Testis (tissue), 2 donors: ENCODE measurements at regions not wholly inside any gene's neighbourhood (a gene's known extent, or its start where the extent isn't known, plus 50 kb on each side); places are given as distances from the start of the nearest gene placed in this dataset.

Experiments used
- DNase-seq: peaks from one replicate; pipeline ENCODE4 v3.0.0-alpha.2; 2019
- H3K27ac ChIP-seq, 2 donors: fragments of 200-600 bp; sonication (generic); one replicate each; pipeline ENCODE4 v1.5.1; 2019
- H3K27me3 ChIP-seq: fragments of 200-600 bp; sonication (generic); one replicate; pipeline ENCODE4 v1.5.1; 2019
- H3K36me3 ChIP-seq: fragments of 200-600 bp; sonication (generic); one replicate; pipeline ENCODE4 v1.5.1; 2017; ENCODE audit warnings: low read depth; ENCODE audit errors: missing control alignments
- H3K4me1 ChIP-seq: fragments of 200-600 bp; sonication (generic); one replicate; pipeline ENCODE4 v1.5.1; 2019
- H3K4me3 ChIP-seq, 2 donors: fragments of 200-600 bp; sonication (generic); one replicate each; pipeline ENCODE4 v1.5.1; 2017 to 2019
- H3K9me3 ChIP-seq: fragments of 200-600 bp; sonication (generic); one replicate; pipeline ENCODE4 v1.5.1; 2017
- CTCF ChIP-seq, 3 experiments: fragments of 450-650 bp in 2 of 3; fragments of 200-600 bp in 1 of 3; sonication (generic) in 1 of 3; IDR thresholded peaks; one replicate each; pipeline ENCODE4 v1.5.1; 2016 to 2019; ENCODE audit warnings: antibody characterized with exemption in 3 of 3, mild to moderate bottlenecking in 2 of 3, moderate library complexity in 1 of 3
- POLR2A ChIP-seq: fragments of 450-650 bp; IDR thresholded peaks from one replicate; pipeline ENCODE4 v1.6.1; 2017; ENCODE audit warnings: antibody characterized with exemption, mild to moderate bottlenecking, moderate library complexity
- WGBS, 2 donors: methylation state at CpG; one replicate each; pipeline ENCODE4 v1.1.5; 2018; 5-methylcytosine and 5-hydroxymethylcytosine counted together
- intact Hi-C: fragments of 100-400 bp; cut with DNase I; formaldehyde crosslinking; loops from one replicate; pipeline ENCODE4 v1.15.1; 2023; ENCODE audit warnings: low total_unique reads

DNA sequence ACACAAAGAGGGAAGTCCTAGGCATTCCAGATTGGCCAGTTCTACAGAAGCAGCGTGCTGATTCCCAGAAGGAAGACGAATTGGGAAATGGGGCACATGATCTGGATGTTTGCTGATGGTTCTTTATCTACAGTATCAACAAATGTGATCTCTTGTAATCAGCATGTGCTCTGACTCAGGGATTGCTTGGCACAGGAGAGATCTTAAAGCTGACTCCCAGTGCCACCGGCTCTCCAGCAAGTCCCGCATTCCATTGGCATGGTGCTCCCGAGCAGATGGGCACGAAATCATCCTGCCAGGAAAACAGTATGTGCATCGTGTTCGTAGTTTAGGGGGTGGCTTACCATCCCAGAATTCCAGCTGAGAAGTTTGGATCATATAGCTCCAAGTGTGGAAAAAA, 259.9 kb upstream of the NR2F2 start:
- H3K4me1 ChIP-seq, result no peaks in the 10 kb centered on the region
- TF ChIP-seq POLR2A (no peak), CTCF (IDR thresholded peaks at IDR 0.05) (no peak)
- intact Hi-C loops, result no loop called here
- no peak for DNase-seq
- 92 to 93% methylated on average over 8 of the region's 8 CpGs for WGBS, 2 donors
- H3K9me3 ChIP-seq, result no peaks in the 10 kb centered on the region
- no peaks in the 10 kb centered on the region for H3K36me3 ChIP-seq
- no peaks in the 10 kb centered on the region for H3K27me3 ChIP-seq
- no peak overlapping the region for H3K4me3 ChIP-seq
- H3K27ac ChIP-seq, result no peak overlapping the region

DNA sequence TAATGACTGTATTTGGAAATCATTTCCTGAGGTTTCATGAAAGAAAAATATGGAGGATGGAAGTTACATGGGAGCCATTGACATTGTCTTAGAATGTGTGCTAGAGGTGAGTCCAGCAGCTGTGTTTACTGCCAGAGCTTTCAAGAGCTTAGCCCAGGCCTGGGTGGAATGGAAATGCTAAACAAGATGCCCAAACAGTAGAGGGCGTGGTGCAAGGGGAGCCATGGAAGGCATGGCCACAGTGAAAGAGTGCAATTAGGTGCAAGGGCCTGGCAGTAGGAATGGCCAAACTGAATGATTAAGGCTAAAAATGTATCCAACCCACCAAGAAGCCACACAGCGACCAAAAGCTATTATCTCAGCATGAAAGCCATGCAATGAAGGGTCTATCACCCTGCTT, 257.7 kb upstream of the NR2F2 start:
- Histone ChIP-seq H3K36me3 (no peaks in the 10 kb centered on the region), H3K9me3 (no peaks in the 10 kb centered on the region), H3K4me1 (no peaks in the 10 kb centered on the region), H3K27me3 (no peaks in the 10 kb centered on the region), H3K4me3 (no peak overlapping the region), H3K27ac (no peak overlapping the region)
- no peak for DNase-seq
- WGBS, 2 donors, result 78 to 95% methylated on average over 2 of the region's 2 CpGs
- TF ChIP-seq CTCF (IDR thresholded peaks at IDR 0.05), result no peak
- intact Hi-C loops, result no loop called here

- intact Hi-C loops, result no loop called here
- Histone ChIP-seq H3K27ac (no peak overlapping the region), H3K36me3 (no peaks in the 10 kb centered on the region), H3K4me3 (no peak overlapping the region), H3K27me3 (no peaks in the 10 kb centered on the region), H3K4me1 (no peaks in the 10 kb centered on the region), H3K9me3 (no peaks in the 10 kb centered on the region)
- no peak for TF ChIP-seq POLR2A
- TF ChIP-seq CTCF (IDR thresholded peaks at IDR 0.05), result no peak
- DNase-seq, result no peak
- WGBS, 2 donors, result 94% methylated on average over 4 of the region's 4 CpGs
Measured at GRCh38 chr15:96073908-96074307, 256.6 kb upstream of the NR2F2 start.

GRCh38 chr15:96075895-96076294, 254.6 kb upstream of the NR2F2 start:
- TF ChIP-seq POLR2A (no peak), CTCF (IDR thresholded peaks at IDR 0.05) (no peak)
- WGBS, 2 donors, result 79 to 83% methylated on average over 2 of the region's 2 CpGs

GRCh38 chr15:96076350-96076749, 254.2 kb upstream of the NR2F2 start:
- Histone ChIP-seq H3K27ac (no peak overlapping the region), H3K4me1 (no peaks in the 10 kb centered on the region), H3K4me3 (no peak overlapping the region), H3K36me3 (no peaks in the 10 kb centered on the region), H3K27me3 (no peaks in the 10 kb centered on the region), H3K9me3 (no peaks in the 10 kb centered on the region)
- DNase-seq, result no peak
- no peak for TF ChIP-seq POLR2A
- TF ChIP-seq CTCF (IDR thresholded peaks at IDR 0.05), result no peak
- intact Hi-C loops, result no loop called here
- WGBS, 2 donors, result 92 to 93% methylated on average over 6 of the region's 6 CpGs

More at GRCh38 chr15:96075895-96076294, 254.6 kb upstream of the NR2F2 start:
- DNase-seq, result no peak
- Histone ChIP-seq H3K27ac (no peak overlapping the region), H3K36me3 (no peaks in the 10 kb centered on the region), H3K27me3 (no peaks in the 10 kb centered on the region), H3K9me3 (no peaks in the 10 kb centered on the region), H3K4me1 (no peaks in the 10 kb centered on the region), H3K4me3 (no peak overlapping the region)
- intact Hi-C loops, result no loop called here
